ENCODE measurements at regions not wholly inside any gene's neighbourhood (a gene's known extent, or its start where the extent isn't known, plus 50 kb on each side); places are given as distances from the start of the nearest gene placed in this dataset.

GRCh38 chr2:13543550-13543949 lies 826.8 kb downstream of the TRIB2 start:
- no peak for DNase-seq

GRCh38 chr2:13545320-13545719 lies 828.6 kb downstream of the TRIB2 start:
- no peak for DNase-seq

- no peak for DNase-seq
Observed at GRCh38 chr2:13546131-13546530, 829.4 kb downstream of the TRIB2 start.

GRCh38 chr2:13550285-13551231 lies 833.8 kb downstream of the TRIB2 start:
- no peak for DNase-seq

- no peak for DNase-seq
Observed at GRCh38 chr2:13558368-13558767, 841.6 kb downstream of the TRIB2 start.

- no peak for DNase-seq
Observed at GRCh38 chr2:13560322-13560721, 843.6 kb downstream of the TRIB2 start.

- DNase-seq: no peak
Observed at GRCh38 chr2:13572466-13572865, 855.7 kb downstream of the TRIB2 start.

GRCh38 chr2:13574831-13575230 lies 858.1 kb downstream of the TRIB2 start:
- no peak for DNase-seq

GRCh38 chr2:13576406-13577036 lies 859.8 kb downstream of the TRIB2 start:
- DNase-seq: no peak

GRCh38 chr2:13578547-13578946 lies 861.8 kb downstream of the TRIB2 start:
- DNase-seq: no peak

- no peak for DNase-seq
Observed at GRCh38 chr2:13581471-13581870, 864.7 kb downstream of the TRIB2 start.

- no peak for DNase-seq
Observed at GRCh38 chr2:13583609-13584008, 866.9 kb downstream of the TRIB2 start.

GRCh38 chr2:13584020-13584419 lies 867.3 kb downstream of the TRIB2 start:
- no peak for DNase-seq

GRCh38 chr2:13585732-13586131 lies 869.0 kb downstream of the TRIB2 start:
- no peak for DNase-seq

GRCh38 chr2:13596233-13596632 lies 879.5 kb downstream of the TRIB2 start:
- no peak for DNase-seq

- no peak for DNase-seq
Observed at GRCh38 chr2:13597176-13597575, 880.4 kb downstream of the TRIB2 start.

GRCh38 chr2:13601506-13601905 lies 884.8 kb downstream of the TRIB2 start:
- no peak for DNase-seq

GRCh38 chr2:13604951-13605661 lies 888.4 kb downstream of the TRIB2 start:
- no peak for DNase-seq

GRCh38 chr2:13607139-13607538 lies 890.4 kb downstream of the TRIB2 start:
- no peak for DNase-seq

- DNase-seq: no peak
Observed at GRCh38 chr2:13611939-13612338, 895.2 kb downstream of the TRIB2 start.

GRCh38 chr2:13616059-13616458 lies 899.3 kb downstream of the TRIB2 start:
- DNase-seq: no peak

GRCh38 chr2:13616616-13617015 lies 899.9 kb downstream of the TRIB2 start:
- no peak for DNase-seq

GRCh38 chr2:13628122-13628521 lies 911.4 kb downstream of the TRIB2 start:
- DNase-seq: no peak

GRCh38 chr2:13638181-13638580 lies 921.4 kb downstream of the TRIB2 start:
- no peak for DNase-seq
